HG02588 (cell line): ENCODE measurements at regions not wholly inside any gene's neighbourhood (a gene's known extent, or its start where the extent isn't known, plus 50 kb on each side); places are given as distances from the start of the nearest gene placed in this dataset.

Experiments
- ATAC-seq: cut with Tn5 transposase; IDR thresholded peaks from one replicate; pipeline ENCODE4 v1.9.1; 2021; ENCODE audit warnings: mild to moderate bottlenecking, moderate library complexity; ENCODE audit not compliant: unreplicated experiment

DNA sequence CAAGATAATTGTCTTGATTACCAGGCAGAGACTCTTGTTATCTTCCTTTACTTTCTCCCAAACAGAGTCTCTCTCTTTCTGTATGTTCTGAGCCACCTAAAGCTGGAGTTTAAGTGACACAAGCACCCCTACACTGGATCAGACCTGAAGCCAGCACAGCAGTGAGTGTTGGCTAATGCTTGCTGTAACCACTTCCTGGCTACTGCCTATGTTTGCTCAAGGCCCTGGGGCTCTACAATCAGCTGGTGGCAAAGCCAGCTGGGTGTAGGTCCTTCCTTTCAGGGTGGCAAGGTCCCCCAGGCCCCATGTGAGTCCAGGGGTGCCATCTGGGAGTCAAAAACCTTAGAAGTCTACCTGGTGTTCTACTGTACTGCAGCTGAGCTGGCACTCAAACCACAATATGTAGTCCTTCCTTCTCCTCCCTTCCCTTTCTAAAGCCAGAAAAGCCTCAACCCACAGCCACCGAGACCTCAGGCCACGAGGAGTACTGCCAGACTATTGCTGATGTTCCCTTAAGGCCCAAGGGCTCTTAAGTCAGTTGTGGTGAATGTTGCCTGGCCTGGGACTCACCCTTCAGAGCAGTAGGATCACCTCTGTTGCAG is 416.3 kb downstream of the ADRA2A start:
- ATAC-seq: no peak

DNA sequence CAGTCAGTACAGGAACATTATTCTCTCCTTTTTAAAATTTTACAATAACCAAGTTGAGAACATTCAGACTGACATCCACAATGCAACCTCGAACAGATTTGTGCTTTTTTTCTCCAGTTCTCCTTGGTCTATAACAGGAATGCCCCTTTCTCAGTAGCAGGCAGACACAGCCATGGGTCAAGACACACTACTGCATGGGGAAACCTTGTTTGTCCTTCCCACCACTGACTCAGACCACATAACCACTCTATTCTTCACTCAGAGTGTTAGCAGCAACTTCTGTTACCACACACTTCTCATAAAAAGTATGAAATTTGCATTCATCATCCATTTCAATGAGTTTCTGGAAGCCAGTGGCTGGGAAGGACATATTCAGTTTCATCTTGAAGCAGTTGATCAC is 421.7 kb downstream of the ADRA2A start:
- no peak for ATAC-seq

DNA sequence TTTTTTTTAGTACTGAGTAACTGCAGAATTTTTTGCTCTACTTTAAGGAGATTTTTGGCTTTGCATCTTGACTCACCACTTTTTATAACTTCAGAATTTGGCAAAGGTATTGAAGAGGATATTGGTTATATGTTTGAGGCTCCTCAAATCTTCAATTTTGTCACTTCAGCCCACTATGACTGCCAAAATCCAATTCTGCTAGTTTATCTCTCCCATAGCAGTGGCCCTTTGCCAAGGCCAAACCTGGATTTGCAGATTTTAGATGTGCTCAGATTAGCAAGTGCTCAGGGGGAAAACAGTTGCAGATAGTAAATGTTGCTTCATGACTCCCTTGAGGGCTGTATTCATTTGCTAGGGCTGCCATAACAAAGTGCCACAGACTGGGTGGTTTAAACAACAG is 427.5 kb downstream of the ADRA2A start:
- no peak for ATAC-seq

DNA sequence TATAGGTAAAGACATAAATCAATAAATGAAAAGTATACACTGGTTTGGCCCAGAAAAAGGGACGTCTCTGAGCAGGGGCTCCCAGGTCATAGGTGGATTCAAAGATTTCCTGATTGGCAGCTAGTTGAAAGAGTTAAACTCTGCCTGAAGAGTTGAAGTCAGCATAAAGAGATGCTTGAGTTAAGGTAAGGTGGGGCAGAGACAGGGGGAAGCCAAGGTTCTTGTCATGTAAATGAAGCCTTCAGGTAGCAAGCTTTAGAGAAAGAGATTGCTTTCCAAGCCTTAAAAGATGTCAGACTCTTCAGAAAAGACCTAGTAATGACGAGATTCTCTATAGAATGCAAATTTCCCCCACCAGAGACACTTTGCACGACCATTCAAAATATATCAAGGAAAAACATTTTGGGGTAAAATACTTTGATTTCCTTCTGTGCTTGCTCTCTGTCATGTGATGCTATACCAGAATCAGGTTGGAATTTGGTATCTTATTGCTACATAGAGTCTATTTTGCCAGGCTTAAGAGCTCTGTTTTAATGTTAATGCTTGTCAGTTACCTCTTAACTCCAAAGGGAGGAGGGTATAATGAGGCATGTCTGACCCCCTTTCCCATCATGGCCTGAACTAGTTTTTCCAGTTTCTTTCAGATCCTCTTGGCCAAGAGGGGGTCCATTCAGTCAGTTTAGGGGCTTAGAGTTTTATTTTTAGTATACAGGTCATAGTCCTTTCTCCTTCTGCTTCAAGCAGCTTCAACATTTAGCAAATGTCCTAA is 429.6 kb downstream of the ADRA2A start:
- no peak for ATAC-seq

DNA sequence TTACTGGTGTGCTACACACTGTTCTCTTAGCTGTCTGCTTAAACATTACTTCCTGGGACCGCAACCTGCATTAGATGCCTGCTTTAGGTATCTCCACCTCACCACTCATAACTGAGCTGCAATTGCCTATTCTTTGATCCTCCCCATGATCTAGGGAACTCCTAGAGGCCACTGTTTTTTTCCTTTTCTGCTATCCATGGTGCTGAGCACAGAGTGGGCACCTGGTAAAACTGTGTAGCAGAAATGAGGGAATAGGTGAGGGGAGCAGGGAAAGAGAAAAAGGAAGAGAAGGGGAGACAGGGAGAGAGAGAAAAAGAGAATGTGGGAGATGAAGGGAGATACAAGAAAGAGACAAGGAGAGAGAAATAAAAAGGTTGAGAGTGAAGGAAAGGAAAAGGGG is 434.9 kb downstream of the ADRA2A start:
- ATAC-seq: no peak

DNA sequence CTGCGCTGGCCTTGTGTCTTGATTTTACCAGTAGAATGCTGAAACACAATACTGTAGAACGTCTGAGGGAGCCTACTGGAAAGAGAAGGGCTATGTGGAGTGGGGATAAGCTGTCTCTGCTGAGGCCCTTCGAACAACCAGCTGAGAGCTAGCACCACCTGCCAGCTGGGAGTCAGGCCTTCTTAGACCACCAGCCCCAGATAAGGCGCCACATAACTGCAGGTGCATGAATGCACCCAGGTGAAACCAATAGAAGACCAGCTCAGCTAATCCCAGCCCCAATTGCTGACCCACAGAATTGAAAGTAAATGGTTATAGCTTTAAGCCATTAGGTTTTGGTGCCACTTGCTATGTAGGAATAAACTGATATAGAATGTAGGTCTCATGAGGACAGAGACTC is 438.4 kb downstream of the ADRA2A start:
- ATAC-seq: no peak

DNA sequence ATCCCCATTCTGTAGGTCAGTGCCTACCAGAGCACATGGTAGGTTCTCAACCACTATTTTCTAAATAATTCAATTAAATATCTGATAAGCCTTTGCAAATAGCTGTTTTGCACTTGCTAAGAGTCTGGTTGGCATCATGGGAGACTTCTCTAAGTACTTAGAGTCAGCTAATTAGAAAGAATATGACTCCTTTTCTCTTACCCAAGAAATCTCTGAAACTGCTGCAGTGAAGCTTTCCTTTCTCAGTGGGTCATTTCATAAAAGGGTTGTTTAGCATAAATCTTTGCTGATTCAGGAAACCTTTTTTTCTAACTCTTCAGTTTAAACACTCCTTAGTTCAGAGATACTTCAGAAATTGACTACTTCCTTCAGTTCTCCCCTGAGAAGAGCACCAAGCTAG is 438.9 kb downstream of the ADRA2A start:
- no peak for ATAC-seq

DNA sequence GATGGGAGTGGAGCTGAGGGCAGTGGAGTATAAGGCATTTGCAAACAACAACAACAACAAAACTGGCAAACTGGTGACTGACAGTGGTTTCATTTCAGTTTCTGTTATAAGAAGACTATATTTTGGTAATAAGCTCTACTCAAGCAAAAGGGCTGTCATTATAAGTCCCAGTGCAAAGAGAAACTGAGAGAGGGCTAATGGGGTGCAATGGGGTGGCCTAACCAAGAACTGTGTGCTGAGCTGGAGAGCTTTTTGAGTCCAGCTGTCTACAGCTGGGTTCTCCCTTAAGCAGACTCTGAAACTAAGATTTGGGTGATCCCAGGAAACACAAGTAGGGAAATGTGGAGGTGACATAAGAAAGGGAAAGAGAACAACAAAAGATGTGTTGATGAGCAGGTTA is 439.3 kb downstream of the ADRA2A start:
- no peak for ATAC-seq

DNA sequence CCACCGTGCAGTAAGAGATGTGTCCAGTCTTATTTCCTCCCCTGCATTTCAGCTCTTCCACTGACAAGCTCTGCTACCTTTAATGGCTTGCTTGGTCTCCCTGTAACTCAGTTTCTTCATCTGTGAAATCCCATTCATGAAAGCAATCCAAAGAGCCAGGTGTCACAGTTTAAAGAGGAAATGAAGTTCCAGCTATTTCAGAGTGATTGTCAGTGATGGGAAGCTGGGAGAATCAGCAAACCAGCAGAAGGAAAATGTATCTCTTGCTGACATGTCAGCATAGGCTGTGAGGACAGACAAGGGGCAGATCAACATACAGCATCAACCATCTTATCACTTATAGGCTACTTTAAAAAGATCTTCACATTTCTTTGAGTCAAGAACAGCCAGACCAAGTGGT is 445.3 kb downstream of the ADRA2A start:
- ATAC-seq: no peak

DNA sequence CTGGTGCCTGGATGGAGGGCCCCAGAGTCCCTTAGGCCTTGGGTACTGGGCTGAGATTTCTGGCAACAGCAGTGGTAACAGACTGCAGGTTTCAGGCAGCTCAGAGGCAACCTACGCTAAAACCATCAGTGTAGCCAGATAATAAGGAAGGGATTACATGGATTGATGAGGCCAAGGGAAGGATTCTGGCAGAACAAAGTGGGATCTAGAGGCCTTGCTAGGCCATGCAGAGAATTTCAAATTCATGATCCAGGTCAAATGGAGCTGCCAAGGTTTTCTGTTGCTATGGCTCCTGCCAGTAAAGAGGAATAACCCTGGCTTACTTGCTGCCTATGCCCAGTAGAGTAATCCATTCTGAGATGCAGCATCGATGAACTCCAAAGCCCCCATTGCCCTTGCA is 445.7 kb downstream of the ADRA2A start:
- no peak for ATAC-seq

DNA sequence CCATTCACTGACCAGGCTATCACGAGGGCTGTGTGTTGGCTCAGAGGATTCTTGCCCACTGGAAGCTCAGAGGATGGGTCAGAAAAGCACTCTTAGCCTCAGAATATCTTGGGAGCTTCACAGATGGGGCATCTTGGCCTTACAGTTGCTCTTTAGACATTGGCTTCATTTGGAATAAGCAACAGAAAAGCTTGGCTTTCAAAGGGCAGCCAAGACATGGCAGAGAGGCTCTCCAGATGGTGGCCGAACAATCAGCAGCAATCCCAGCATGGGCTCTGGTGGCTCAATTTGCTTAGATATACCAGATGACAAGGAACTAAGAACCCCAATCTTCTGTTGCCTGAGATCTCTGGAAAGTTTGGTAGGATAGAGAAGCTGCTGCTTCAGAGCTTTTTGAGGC is 446.2 kb downstream of the ADRA2A start:
- ATAC-seq: no peak

DNA sequence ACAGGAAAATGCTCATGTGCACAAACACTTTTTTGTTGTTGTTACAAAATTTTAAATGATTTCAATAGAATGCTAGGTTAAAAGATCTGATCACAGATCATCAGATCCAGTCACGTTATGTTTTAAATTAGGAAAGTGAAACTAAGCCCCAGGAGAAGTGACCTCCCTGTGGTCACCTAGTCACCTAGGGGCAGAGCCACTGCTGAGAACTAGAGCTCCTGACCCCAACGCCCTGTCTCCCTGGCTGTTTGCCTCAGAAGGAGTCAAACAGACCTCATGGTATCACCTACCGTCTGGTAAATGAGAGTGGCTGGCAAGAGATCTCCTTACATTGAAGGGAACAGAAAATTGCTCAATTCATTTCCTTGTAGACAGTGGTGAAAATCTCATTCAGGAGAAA is 447.3 kb downstream of the ADRA2A start:
- ATAC-seq: no peak

DNA sequence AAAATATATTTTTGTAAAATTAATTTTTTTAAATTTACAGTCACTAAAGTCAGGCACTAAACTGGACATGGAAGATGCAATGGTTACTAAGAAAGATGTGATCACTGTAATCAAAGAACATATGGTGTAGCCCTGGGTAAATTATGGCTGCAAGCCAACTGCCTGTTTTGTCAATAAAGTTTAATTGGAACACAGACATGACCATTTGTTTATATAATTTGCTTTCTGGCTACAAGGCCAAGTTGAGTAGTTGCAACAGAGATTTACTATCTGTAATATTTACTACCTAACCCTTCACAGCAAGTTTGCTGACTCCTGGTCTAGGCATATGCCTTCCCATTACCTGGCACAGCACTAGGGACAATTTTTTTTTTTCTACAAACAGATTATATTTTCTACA is 448.9 kb downstream of the ADRA2A start:
- ATAC-seq: no peak

DNA sequence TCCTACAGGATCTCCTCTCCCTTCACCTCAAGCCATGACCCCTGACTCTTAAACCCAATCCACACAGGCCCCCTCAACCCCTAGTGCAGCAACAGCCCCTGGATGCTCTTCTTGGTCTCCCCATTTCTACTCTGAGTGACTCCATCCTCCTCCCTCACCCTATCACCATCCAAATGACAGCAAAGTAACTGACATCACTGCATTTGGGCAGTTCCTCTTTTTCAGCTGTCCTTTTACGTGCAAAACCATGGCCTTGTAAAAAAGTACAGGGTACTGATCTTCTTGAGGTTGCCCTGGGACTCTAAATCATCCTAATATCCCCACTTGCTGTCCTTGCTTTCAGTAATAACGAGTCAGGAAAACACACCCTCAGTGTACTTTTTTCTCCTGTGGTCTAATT is 454.9 kb downstream of the ADRA2A start:
- no peak for ATAC-seq

DNA sequence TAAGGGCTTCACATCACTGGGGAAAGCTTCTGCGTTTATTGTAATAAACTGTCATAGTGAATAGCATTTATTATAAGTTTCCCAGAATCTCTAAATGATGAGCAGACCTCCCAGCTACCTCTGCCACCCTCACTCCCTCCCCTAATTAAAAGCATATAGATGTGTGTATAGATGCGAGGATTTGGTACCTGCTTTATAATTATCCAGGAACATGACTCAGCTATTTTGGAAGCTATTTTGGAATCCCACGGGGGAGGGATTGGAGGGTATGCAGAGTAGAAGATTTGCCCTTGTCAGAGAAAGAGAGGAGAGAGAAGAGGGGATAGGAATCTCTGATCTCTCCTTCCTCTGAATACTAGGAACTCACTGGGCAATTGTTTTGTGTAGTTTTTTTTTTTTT is 455.3 kb downstream of the ADRA2A start:
- no peak for ATAC-seq

DNA sequence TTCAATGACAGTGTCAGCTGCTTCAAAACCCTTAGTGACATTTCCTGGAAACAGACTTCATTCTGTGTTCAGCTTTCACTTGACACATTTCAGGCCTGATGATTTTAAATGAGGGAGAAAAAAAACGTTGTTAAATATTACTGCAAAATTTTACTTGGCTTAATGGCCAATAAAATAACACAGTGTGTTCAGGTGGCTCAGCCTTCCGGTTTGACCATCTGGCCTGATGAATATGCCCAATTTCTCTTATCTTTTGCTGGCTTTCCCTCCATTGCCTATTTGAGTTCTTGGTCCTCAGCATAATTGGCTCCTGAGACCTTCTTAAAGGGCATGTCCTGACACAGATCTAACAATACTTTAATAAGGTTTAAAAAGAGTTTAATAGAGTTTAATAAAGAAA is 462.4 kb downstream of the ADRA2A start:
- ATAC-seq: no peak

DNA sequence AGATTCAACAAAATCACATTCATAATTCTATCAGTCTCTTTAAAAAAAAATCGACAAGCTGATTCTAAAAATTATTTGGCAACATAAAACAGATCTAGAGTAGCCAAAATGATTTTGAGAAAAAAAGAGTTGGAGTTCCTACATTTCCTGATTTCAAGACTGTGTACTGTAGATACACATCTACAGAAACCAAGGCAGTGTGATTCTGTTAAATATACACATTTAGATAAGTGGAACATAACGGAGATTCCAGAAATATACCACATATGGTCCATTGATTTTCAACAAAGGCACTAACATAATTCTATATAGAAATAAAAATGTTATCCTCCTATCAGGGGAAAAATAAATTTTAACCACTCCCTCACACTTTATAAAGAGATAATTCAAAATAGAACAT is 467.0 kb downstream of the ADRA2A start:
- no peak for ATAC-seq

DNA sequence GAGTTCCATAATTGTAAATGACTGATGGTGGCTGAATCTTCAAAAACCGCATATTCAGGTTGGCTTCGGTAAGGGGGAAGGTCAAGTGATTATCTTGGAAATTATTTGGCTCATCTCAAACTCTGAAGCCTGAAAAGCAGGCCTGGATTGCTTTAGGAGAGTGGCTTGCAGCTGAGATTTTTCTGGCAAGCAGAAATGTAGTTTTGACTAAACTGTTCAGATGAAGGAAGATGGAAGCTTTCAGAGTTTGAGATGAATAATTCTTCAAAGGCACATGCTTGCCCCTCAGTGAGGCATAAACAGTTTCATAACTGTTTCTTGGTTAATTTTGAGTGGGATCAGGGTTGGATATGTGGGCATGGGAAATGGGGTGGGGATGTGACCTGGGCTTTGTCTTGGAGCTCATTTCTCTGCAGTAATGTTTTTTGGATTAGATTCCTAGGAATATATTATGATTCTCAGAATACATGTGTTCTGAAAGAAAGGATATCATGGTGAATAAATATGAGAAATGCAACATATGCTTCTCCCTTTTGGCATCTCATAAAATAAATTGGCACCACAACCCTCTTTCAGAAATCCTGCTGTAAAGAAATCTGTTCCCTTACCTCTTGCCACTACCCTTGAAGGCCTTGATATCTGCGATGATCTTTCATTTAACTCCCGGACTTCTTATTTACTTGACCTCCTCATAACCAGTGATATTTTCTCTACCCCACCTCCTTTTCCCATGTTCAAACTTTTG is 469.2 kb downstream of the ADRA2A start:
- ATAC-seq: no peak

DNA sequence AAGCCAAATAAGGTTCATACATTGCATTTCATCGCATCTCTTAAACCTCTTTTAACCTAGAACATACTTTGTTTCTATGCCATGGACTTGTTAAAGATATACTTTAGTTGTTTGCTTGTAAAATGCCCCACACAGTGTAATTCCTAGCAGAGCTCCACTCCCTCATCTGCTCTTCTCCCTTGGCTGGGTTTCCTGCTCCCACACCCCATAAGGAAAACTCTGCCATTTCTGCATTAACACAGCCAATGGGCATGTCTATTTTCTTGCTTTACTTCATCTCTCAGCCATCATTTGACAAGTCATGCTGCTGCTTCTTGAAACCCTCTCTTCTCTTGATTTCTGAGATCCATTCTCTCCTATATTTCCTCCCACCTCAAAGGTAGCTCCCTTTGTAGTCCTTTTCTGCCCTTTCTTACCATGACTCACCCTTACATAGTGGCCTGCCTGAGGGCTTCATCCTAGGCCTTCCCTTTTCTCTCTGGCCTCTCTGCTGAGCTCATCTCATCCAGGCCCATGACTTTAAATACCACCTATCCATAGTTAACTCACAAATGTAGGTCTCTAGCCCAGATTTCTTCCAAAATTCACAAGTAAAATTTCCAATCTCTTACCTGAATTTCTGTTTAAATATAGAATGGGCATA is 471.4 kb downstream of the ADRA2A start:
- no peak for ATAC-seq

DNA sequence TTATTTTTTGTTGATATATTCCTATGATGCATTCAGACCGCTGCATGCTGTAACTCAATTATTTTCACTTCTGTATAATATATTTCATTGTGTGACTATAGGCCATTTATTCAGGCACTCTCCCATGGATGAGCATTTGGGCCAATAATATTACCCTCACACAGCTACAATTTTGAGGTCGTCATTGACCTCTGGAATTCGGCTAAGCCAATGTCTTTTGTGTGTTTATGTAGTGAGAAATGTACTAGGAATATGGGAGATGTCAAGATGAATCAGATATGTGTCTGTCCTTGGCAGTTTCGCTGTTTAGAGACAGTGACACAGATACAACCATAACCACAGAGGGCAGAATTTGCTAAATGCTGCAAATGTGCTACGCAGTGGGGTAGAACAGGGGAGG is 474.2 kb downstream of the ADRA2A start:
- no peak for ATAC-seq

DNA sequence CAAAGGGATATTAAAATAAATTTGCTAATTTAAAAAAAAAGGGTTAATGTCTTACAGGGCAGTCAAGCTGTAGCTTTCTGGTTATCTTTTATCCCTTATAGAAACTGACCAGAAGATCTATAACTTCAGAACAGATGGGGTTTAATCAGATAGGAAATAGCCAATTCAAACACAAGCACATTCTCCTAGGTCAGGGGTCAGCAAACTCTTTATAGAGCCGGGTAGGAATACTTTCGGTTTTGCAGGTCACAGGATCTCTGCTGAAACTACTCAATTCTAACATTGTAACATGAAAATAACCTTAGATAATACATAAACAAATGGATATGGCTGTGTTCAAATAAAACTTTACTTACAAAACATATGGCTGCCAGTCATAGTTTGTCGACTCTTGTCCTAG is 479.8 kb downstream of the ADRA2A start:
- no peak for ATAC-seq

DNA sequence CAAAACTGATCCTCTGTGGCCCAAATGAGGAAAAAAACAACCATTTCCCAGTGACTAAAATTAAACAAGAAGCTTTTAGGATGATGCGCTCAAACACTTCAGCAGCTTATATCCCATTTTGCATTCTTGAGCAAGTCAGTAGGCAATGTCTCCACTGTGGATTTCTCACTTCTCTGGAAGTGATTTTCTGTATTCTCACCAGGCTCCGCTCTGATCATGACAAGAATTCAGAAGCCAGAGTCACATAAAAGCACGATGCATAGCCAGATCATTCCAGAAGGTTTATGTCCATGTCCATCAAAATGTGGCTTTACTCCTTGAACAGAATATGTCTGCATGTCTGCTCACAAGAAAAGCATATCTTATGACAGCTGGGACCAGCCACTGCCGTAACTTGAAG is 481.4 kb downstream of the ADRA2A start:
- no peak for ATAC-seq
